B cell (primary cell): ENCODE measurements at regions not wholly inside any gene's neighbourhood (a gene's known extent, or its start where the extent isn't known, plus 50 kb on each side); places are given as distances from the start of the nearest gene placed in this dataset.

Experiments used
- ATAC-seq: fragments of 200-7000 bp; cut with Tn5 transposase; one replicate; pipeline ENCODE4 v1.10.0; 2021; ENCODE audit warnings: low read depth, mild to moderate bottlenecking, moderate number of reproducible peaks, moderate library complexity
- CTCF ChIA-PET: fragments of 350-600 bp; sonication (Branson Sonifier 250); formaldehyde crosslinking; loops from one replicate; lab custom pipeline; 2021; ENCODE audit warnings: antibody characterized with exemption, inconsistent platforms; lab: Charles Lee
- POLR2A ChIA-PET: fragments of 350-600 bp; sonication (Branson Sonifier 250); formaldehyde crosslinking; loops from one replicate; lab custom pipeline; 2021; ENCODE audit warnings: antibody characterized with exemption; lab: Charles Lee
- DNase-seq: peaks from one replicate; pipeline ENCODE4 v3.0.0; 2013
- H2AFZ ChIP-seq: 2 replicates; pipeline ENCODE4 v1.6.1; 2012; ENCODE audit warnings: mild to moderate bottlenecking, low read depth, low read length; ENCODE audit not compliant: insufficient read depth, poor library complexity, severe bottlenecking
- H3K27ac ChIP-seq, 2 donors: 1 replicate in 1 of 2; 2 replicates in 1 of 2; pipeline ENCODE4 v1.5.1; 2012 to 2013; ENCODE audit warnings: low read length in 2 of 2, mild to moderate bottlenecking in 2 of 2, moderate library complexity in 1 of 2
- H3K27me3 ChIP-seq, 4 experiments: fragments of 200-600 bp in 1 of 4; sonication (generic) in 1 of 4; replicated peaks in 1 of 4; 1 replicate in 2 of 4; 2 replicates in 2 of 4; pipeline versions ENCODE4 v1.6.1 to v1.7.0; 2013 to 2016; ENCODE audit warnings: low read length in 3 of 4, mild to moderate bottlenecking in 2 of 4, mixed read lengths in 1 of 4, moderate library complexity in 1 of 4; ENCODE audit not compliant: insufficient read depth in 4 of 4, control insufficient read depth in 3 of 4; ENCODE audit errors: control extremely low read depth in 1 of 4
- H3K36me3 ChIP-seq, 2 experiments: replicated peaks in 1 of 2; 1 replicate in 1 of 2; 2 replicates in 1 of 2; pipeline versions ENCODE4 v1.6.1 to v1.7.1; 2013; ENCODE audit warnings: low read length in 1 of 2; ENCODE audit not compliant: insufficient read depth in 2 of 2, control insufficient read depth in 1 of 2; ENCODE audit errors: control extremely low read depth in 1 of 2, extremely low read depth in 1 of 2
- H3K4me1 ChIP-seq, 2 donors: fragments of 200-600 bp in 1 of 2; sonication (generic) in 1 of 2; 1 replicate in 1 of 2; 2 replicates in 1 of 2; pipeline versions ENCODE4 v1.5.1 to v1.6.1; 2013 to 2017; ENCODE audit warnings: low read length in 2 of 2; ENCODE audit not compliant: control insufficient read depth in 2 of 2, insufficient read depth in 2 of 2
- H3K4me2 ChIP-seq: replicated peaks from 2 replicates; pipeline ENCODE3; 2012; ENCODE audit warnings: mild to moderate bottlenecking, low read depth, low read length; ENCODE audit not compliant: poor library complexity, severe bottlenecking
- H3K4me3 ChIP-seq, 5 experiments: fragments of 200-600 bp in 1 of 5; sonication (generic) in 1 of 5; 1 replicate in 3 of 5; 2 replicates in 2 of 5; pipeline versions ENCODE4 v1.5.1 to v1.7.0; 2011 to 2016; ENCODE audit warnings: low read length in 4 of 5, mild to moderate bottlenecking in 4 of 5, low read depth in 2 of 5, control low read depth in 1 of 5, moderate library complexity in 1 of 5; ENCODE audit not compliant: insufficient read depth in 1 of 5; ENCODE audit errors: control extremely low read depth in 1 of 5, extremely low read depth in 1 of 5
- H3K79me2 ChIP-seq: fragments of 200-600 bp; sonication (generic); one replicate; pipeline ENCODE4 v1.6.0; 2016; ENCODE audit warnings: low read length; ENCODE audit not compliant: control insufficient read depth, insufficient read depth
- H3K9ac ChIP-seq: fragments of 200-600 bp; sonication (generic); 2 replicates; pipeline ENCODE4 v1.6.1; 2017; ENCODE audit warnings: mild to moderate bottlenecking, low read length, moderate library complexity
- H3K9me3 ChIP-seq, 3 donors: one replicate each; pipeline versions ENCODE4 v1.6.1 to v1.7.1; 2013; ENCODE audit warnings: low read length in 2 of 3; ENCODE audit not compliant: control insufficient read depth in 2 of 3, insufficient read depth in 1 of 3; ENCODE audit errors: control extremely low read depth in 1 of 3
- H4K20me1 ChIP-seq: 2 replicates; pipeline ENCODE4 v1.6.0; 2012; ENCODE audit warnings: mild to moderate bottlenecking, low read length; ENCODE audit not compliant: insufficient read depth, control insufficient read depth, poor library complexity, severe bottlenecking
- H3K27ac Mint-ChIP-seq: one replicate; pipeline ENCODE4 v1.8.0; 2021; ENCODE audit warnings: mixed read lengths
- H3K27me3 Mint-ChIP-seq: one replicate; pipeline ENCODE4 v1.8.0; 2021; ENCODE audit warnings: mixed read lengths
- H3K4me1 Mint-ChIP-seq: one replicate; pipeline ENCODE4 v1.8.0; 2021; ENCODE audit warnings: mixed read lengths
- H3K4me3 Mint-ChIP-seq: one replicate; pipeline ENCODE4 v1.8.0; 2021; ENCODE audit warnings: mixed read lengths
- H3K9me3 Mint-ChIP-seq: one replicate; pipeline ENCODE4 v1.8.0; 2022; ENCODE audit warnings: mixed read lengths; ENCODE audit not compliant: insufficient read depth
- CTCF ChIP-seq: fragments of 200-600 bp; IDR thresholded peaks from one replicate; pipeline ENCODE4 v1.8.0; 2022; ENCODE audit warnings: antibody characterized with exemption, mild to moderate bottlenecking
- EZH2 ChIP-seq: IDR thresholded peaks from 2 replicates; pipeline ENCODE4 v1.6.1; 2012; ENCODE audit warnings: borderline replicate concordance, low read depth, mild to moderate bottlenecking, moderate library complexity, low read length; ENCODE audit not compliant: insufficient read depth, poor library complexity, severe bottlenecking
- WGBS: methylation state at CpG from one replicate; pipeline ENCODE4 v1.1.5; 2013; ENCODE audit warnings: missing lambda C conversion rate; ENCODE audit not compliant: insufficient coverage; 5-methylcytosine and 5-hydroxymethylcytosine counted together
- intact Hi-C: fragments of 100-400 bp; cut with micrococcal nuclease; formaldehyde crosslinking; loops from one replicate; pipeline ENCODE4 v1.10.0; 2022

GRCh38 chr14:101153691-101154090 lies 250.2 kb upstream of the RTL1 start:
- peaks cover 19% of the 10 kb centered on the region for H3K27me3 Mint-ChIP-seq
- intact Hi-C loops: no loop called here

GRCh38 chr14:101155575-101155974 lies 252.1 kb upstream of the RTL1 start:
- H3K4me3 Mint-ChIP-seq: no peak overlapping the region
- no peaks in the 10 kb centered on the region for H4K20me1 ChIP-seq

More at GRCh38 chr14:101153691-101154090, 250.2 kb upstream of the RTL1 start:
- CTCF ChIA-PET: no interaction called here
- H3K27me3 ChIP-seq: no peaks in the 10 kb centered on the region
- DNase-seq (no peak), ATAC-seq (no peak)
- Mint-ChIP-seq H3K4me1 (no peaks in the 10 kb centered on the region), H3K9me3 (no peaks in the 10 kb centered on the region), H3K27ac (no peak overlapping the region), H3K4me3 (no peak overlapping the region)
- POLR2A ChIA-PET: no interaction called here
- no peaks in the 10 kb centered on the region for H3K36me3 ChIP-seq
- H3K9ac ChIP-seq: no peak overlapping the region
- H4K20me1 ChIP-seq: no peaks in the 10 kb centered on the region
- H3K4me3 ChIP-seq: no peak overlapping the region
- no peaks in the 10 kb centered on the region for H3K4me1 ChIP-seq
- no peak for TF ChIP-seq EZH2
- no peak for TF ChIP-seq CTCF
- whole genome bisulfite sequencing: 90% methylated on average over 2 of the region's 2 CpGs
- H3K9me3 ChIP-seq: peaks cover 0 to 18% (median 0%) of the 10 kb centered on the region in 3 donors
- H2AFZ ChIP-seq: no peak overlapping the region
- no peak overlapping the region for H3K27ac ChIP-seq
- no peaks in the 10 kb centered on the region for H3K79me2 ChIP-seq
- H3K4me2 ChIP-seq: no peak overlapping the region

More at GRCh38 chr14:101155575-101155974, 252.1 kb upstream of the RTL1 start:
- H3K27me3 ChIP-seq: no peaks in the 10 kb centered on the region
- no peak for TF ChIP-seq EZH2
- no peak for TF ChIP-seq CTCF
- ChIA-PET CTCF (interaction anchor here (0.8 kb wide), 1 partner anchor 21 kb away, joined by 3 read pairs; no protein-coding TSS in a partner anchor), POLR2A (no interaction called here)
- Mint-ChIP-seq H3K27ac (no peak overlapping the region), H3K27me3 (peaks cover 16% of the 10 kb centered on the region), H3K9me3 (no peaks in the 10 kb centered on the region), H3K4me1 (no peaks in the 10 kb centered on the region)
- no peak overlapping the region for H3K9ac ChIP-seq
- H3K36me3 ChIP-seq: no peaks in the 10 kb centered on the region
- DNase-seq: no peak
- no peaks in the 10 kb centered on the region for H3K4me1 ChIP-seq
- no peaks in the 10 kb centered on the region for H3K79me2 ChIP-seq
- no peak overlapping the region for H2AFZ ChIP-seq
- no peak overlapping the region for H3K27ac ChIP-seq
- no CpG with 5 or more reads among the region's 4 CpGs for WGBS
- ATAC-seq: no peak
- H3K9me3 ChIP-seq: peaks cover 0 to 11% (median 0%) of the 10 kb centered on the region in 3 donors
- no peak overlapping the region for H3K4me2 ChIP-seq
- intact Hi-C loops: no loop called here
- no peak overlapping the region for H3K4me3 ChIP-seq
